HCT116 (cell line): ENCODE measurements at regions not wholly inside any gene's neighbourhood (a gene's known extent, or its start where the extent isn't known, plus 50 kb on each side); places are given as distances from the start of the nearest gene placed in this dataset.

Experiments
- ATAC-seq: fragments of 200-7000 bp; cut with Tn5 transposase; 2 replicates; pipeline ENCODE4 v1.9.1; 2020; ENCODE audit warnings: mild to moderate bottlenecking, moderate library complexity
- BruUV-seq: library from RNA; stranded (reverse); fragments of 400-500 nt; replicated peaks from 2 replicates; lab custom pipeline; 2021; lab: Mats Ljungman, UMichigan
- CTCF ChIA-PET: fragments of 300-600 bp; sonication (Branson Sonifier 250); formaldehyde crosslinking; loops from one replicate; lab custom pipeline; 2021; ENCODE audit warnings: antibody characterized with exemption; lab: Charles Lee
- POLR2A ChIA-PET: fragments of 300-600, 350-600 bp; sonication (Branson Sonifier 250); formaldehyde crosslinking; loops from one replicate; lab custom pipeline; 2021; ENCODE audit warnings: antibody characterized with exemption; lab: Charles Lee
- RAD21 ChIA-PET, 2 experiments: fragments of 300-600 bp; sonication (Branson Sonifier 250); formaldehyde crosslinking; loops; one replicate each; lab custom pipeline; 2023; ENCODE audit warnings: low total read pairs in 2 of 2; ENCODE audit not compliant: uncharacterized antibody in 2 of 2, unreplicated experiment in 2 of 2, low non-redundant PET in 1 of 2; lab: Charles Lee
- DNase-seq: peaks from one replicate; pipeline ENCODE4 v3.0.0-alpha.2; 2010; ENCODE audit warnings: low read depth, low spot score
- H2AFZ ChIP-seq: fragments of 200-600 bp; shearing (Covaris generic), sonication (generic); 2 replicates; pipeline ENCODE4 v1.6.1; 2017; ENCODE audit warnings: low read depth, mixed run types, mixed read lengths, antibody characterized with exemption, low read length; ENCODE audit not compliant: poor library complexity, severe bottlenecking
- H3K27ac ChIP-seq: 2 replicates; pipeline ENCODE4 v1.5.1; 2012; ENCODE audit warnings: low read depth, low read length
- H3K27me3 ChIP-seq: fragments of 200-600 bp; sonication (generic); 2 replicates; pipeline ENCODE4 v1.6.1; 2016; ENCODE audit warnings: mixed run types, low read length, mixed read lengths; ENCODE audit not compliant: insufficient read depth
- H3K36me3 ChIP-seq, 2 experiments: fragments of 200-500 bp in 1 of 2; fragments of 200-600 bp in 1 of 2; sonication (Bioruptor generic) in 1 of 2; sonication (generic) in 1 of 2; 2 replicates each; pipeline versions ENCODE4 v1.5.1 to v1.6.1; 2014 to 2016; ENCODE audit warnings: low read length in 2 of 2, inconsistent platforms in 1 of 2, mixed read lengths in 1 of 2, mixed run types in 1 of 2; ENCODE audit not compliant: insufficient read depth in 2 of 2, control insufficient read depth in 1 of 2
- H3K4me1 ChIP-seq, 2 experiments: fragments of 200-600 bp in 1 of 2; sonication (generic) in 1 of 2; 2 replicates each; pipeline versions ENCODE4 v1.5.1 to v1.6.1; 2012 to 2017; ENCODE audit warnings: low read length in 2 of 2, inconsistent platforms in 1 of 2, mild to moderate bottlenecking in 1 of 2, mixed read lengths in 1 of 2, mixed run types in 1 of 2, moderate library complexity in 1 of 2; ENCODE audit not compliant: insufficient read depth in 2 of 2, control insufficient read depth in 1 of 2
- H3K4me2 ChIP-seq: fragments of 200-600 bp; sonication (generic); 2 replicates; pipeline ENCODE4 v1.6.1; 2017; ENCODE audit warnings: mixed run types, low read length, mixed read lengths
- H3K4me3 ChIP-seq, 2 experiments: fragments of 200-600 bp in 1 of 2; sonication (generic) in 1 of 2; replicated peaks in 1 of 2; 2 replicates each; pipeline ENCODE4 v1.5.1; 2011 to 2016; ENCODE audit warnings: low read length in 2 of 2, control low read depth in 1 of 2, low read depth in 1 of 2, mild to moderate bottlenecking in 1 of 2, mixed read lengths in 1 of 2, mixed run types in 1 of 2
- H3K79me2 ChIP-seq: fragments of 200-600 bp; sonication (generic); 2 replicates; pipeline ENCODE4 v1.6.1; 2017; ENCODE audit warnings: mild to moderate bottlenecking, mixed run types, low read length, moderate library complexity, mixed read lengths; ENCODE audit not compliant: insufficient read depth
- H3K9ac ChIP-seq: fragments of 200-600 bp; sonication (generic); 2 replicates; pipeline ENCODE4 v1.6.1; 2016; ENCODE audit warnings: low read length, mixed read lengths
- H3K9me2 ChIP-seq: fragments of 200-600 bp; sonication (generic), shearing (Covaris generic); 2 replicates; pipeline ENCODE4 v1.6.1; 2017; ENCODE audit warnings: mixed run types, mild to moderate bottlenecking, moderate library complexity; ENCODE audit not compliant: insufficient read depth
- H3K9me3 ChIP-seq, 2 experiments: fragments of 200-500 bp in 1 of 2; fragments of 200-600 bp in 1 of 2; sonication (Bioruptor generic) in 1 of 2; sonication (generic) in 1 of 2; 2 replicates each; pipeline ENCODE4 v1.6.1; 2014 to 2017; ENCODE audit warnings: low read length in 2 of 2, mixed read lengths in 2 of 2, inconsistent platforms in 1 of 2, low read depth in 1 of 2, mild to moderate bottlenecking in 1 of 2, mixed run types in 1 of 2, moderate library complexity in 1 of 2; ENCODE audit not compliant: control insufficient read depth in 1 of 2, insufficient read depth in 1 of 2
- H4K20me1 ChIP-seq: fragments of 200-600 bp; sonication (generic), shearing (Covaris generic); 2 replicates; pipeline ENCODE4 v1.6.1; 2017; ENCODE audit warnings: mixed run types, mild to moderate bottlenecking, moderate library complexity; ENCODE audit not compliant: insufficient read depth
- ATF3 ChIP-seq: IDR thresholded peaks from 2 replicates; pipeline ENCODE4 v1.6.1; 2012
- CBX3 ChIP-seq: IDR thresholded peaks from 2 replicates; pipeline ENCODE4 v1.6.1; 2012; ENCODE audit warnings: low read depth
- CTCF ChIP-seq, 3 experiments: fragments of 200-600 bp in 1 of 3; sonication (generic) in 1 of 3; IDR thresholded peaks in 2 of 3; conservative IDR thresholded peaks in 1 of 3; 2 replicates each; pipeline ENCODE4 v1.5.1; 2012 to 2017; ENCODE audit warnings: low read depth in 2 of 3, low read length in 2 of 3, antibody characterized with exemption in 1 of 3, borderline replicate concordance in 1 of 3, control low read depth in 1 of 3, mild to moderate bottlenecking in 1 of 3, mixed read lengths in 1 of 3, mixed run types in 1 of 3, moderate library complexity in 1 of 3; ENCODE audit not compliant: insufficient read depth in 1 of 3
- EGR1 ChIP-seq: IDR thresholded peaks from 2 replicates; pipeline ENCODE4 v1.6.1; 2012; ENCODE audit warnings: low read depth
- EZH2 ChIP-seq: fragments of 200-600 bp; sonication (generic); IDR thresholded peaks from 2 replicates; pipeline ENCODE4 v1.6.1; 2017; ENCODE audit warnings: antibody characterized with exemption, mixed run types
- FOSL1 ChIP-seq: IDR thresholded peaks from 2 replicates; pipeline ENCODE4 v1.6.1; 2012; ENCODE audit warnings: low read depth
- JUND ChIP-seq: IDR thresholded peaks from 2 replicates; pipeline ENCODE4 v1.6.1; 2012
- POLR2A ChIP-seq: IDR thresholded peaks from 2 replicates; pipeline ENCODE4 v1.7.0; 2011; ENCODE audit warnings: borderline replicate concordance; ENCODE audit not compliant: insufficient read depth, insufficient read length; ENCODE audit errors: extremely low read depth
- RAD21 ChIP-seq: IDR thresholded peaks from 2 replicates; pipeline ENCODE4 v1.6.1; 2012; ENCODE audit warnings: low read depth, mild to moderate bottlenecking
- SIN3A ChIP-seq: IDR thresholded peaks from 2 replicates; pipeline ENCODE4 v1.6.1; 2012; ENCODE audit warnings: low read depth
- YY1 ChIP-seq: IDR thresholded peaks from 2 replicates; pipeline ENCODE4 v1.6.1; 2011; ENCODE audit warnings: low read length, low read depth, moderate library complexity, mild to moderate bottlenecking; ENCODE audit not compliant: insufficient replicate concordance; ENCODE audit errors: extremely low read depth
- ZNF274 ChIP-seq: fragments of 200-500 bp; sonication (Bioruptor generic); IDR thresholded peaks from 2 replicates; pipeline ENCODE4 v1.6.1; 2014; ENCODE audit warnings: mild to moderate bottlenecking, low read depth, low read length, inconsistent platforms
- intact Hi-C: fragments of 100-400 bp; cut with micrococcal nuclease; formaldehyde crosslinking; loops from 2 replicates; pipeline ENCODE4 v1.10.0; 2022

GRCh38 chr5:92909602-92909962 is 671.4 kb downstream of the NR2F1-AS1 start:
- Histone ChIP-seq H3K4me1 (peaks cover 26 to 36% of the 10 kb centered on the region in 2 experiments), H3K27ac (peak overlapping the region; percentile 68), H3K9me2 (no peaks in the 10 kb centered on the region; the same call in 1 of the 2 replicates), H3K79me2 (no peaks in the 10 kb centered on the region), H3K4me3 (no peak overlapping the region), H2AFZ (no peak overlapping the region), H3K9ac (no peak overlapping the region), H3K9me3 (no peaks in the 10 kb centered on the region), H3K4me2 (no peak overlapping the region), H4K20me1 (no peaks in the 10 kb centered on the region), H3K27me3 (no peaks in the 10 kb centered on the region), H3K36me3 (no peaks in the 10 kb centered on the region)
- DNase-seq = no peak
- ChIA-PET POLR2A (no interaction called here), RAD21 (interaction anchor here (0.7 to 1.4 kb wide), 5 partner anchors 182 to 892 kb away, joined by 3 to 4 read pairs (median 3); no protein-coding TSS in a partner anchor), CTCF (interaction anchor here (0.6 to 1.8 kb wide), 13 partner anchors 9 to 1267 kb away, joined by 3 to 11 read pairs (median 4); no protein-coding TSS in a partner anchor)
- peak; percentile 82 for ATAC-seq
- TF ChIP-seq RAD21 = peak; percentile 60
- no peak for TF ChIP-seq EZH2
- TF ChIP-seq CTCF (IDR thresholded peaks at IDR 0.05 in 2 of 3, conservative IDR thresholded peaks at IDR 0.05 in 1 of 3; ENCODE audit: borderline replicate concordance in 1 of 3, insufficient read depth in 1 of 3, low read depth in 2 of 3, low read length in 2 of 3) = peak; percentile 41 to 76 (median 73); a peak in 5 of 6 replicates
- intact Hi-C loops = loop anchor here (5.0 to 10.0 kb wide), 3 partner anchors 343 to 775 kb away; partner anchors contain the start of genes NR2F1 and NR2F1-AS1
- no TSS peak for BruUV-seq

- H3K36me3 ChIP-seq = no peaks in the 10 kb centered on the region
- H3K27me3 ChIP-seq = no peaks in the 10 kb centered on the region
- no peaks in the 10 kb centered on the region; the same call in 1 of the 2 replicates for H3K9me2 ChIP-seq
- peak overlapping the region; percentile 68 for H3K27ac ChIP-seq
- BruUV-seq = no TSS peak
- no peak for TF ChIP-seq CBX3
- no peak for TF ChIP-seq RAD21
- TF ChIP-seq ZNF274 = no peak
- no peak for TF ChIP-seq SIN3A
- no peak for TF ChIP-seq FOSL1
- no peak for TF ChIP-seq YY1
- no peak for TF ChIP-seq JUND
- TF ChIP-seq POLR2A = no peak
- TF ChIP-seq ATF3 = no peak
- no peak for TF ChIP-seq EGR1
- peak overlapping the region; percentile 41 for H2AFZ ChIP-seq
- no peak overlapping the region for H3K9ac ChIP-seq
- peak; percentile 23; the same call in 1 of the 2 replicates for ATAC-seq
- H4K20me1 ChIP-seq = no peaks in the 10 kb centered on the region
- ChIA-PET RAD21 (interaction anchor here (0.7 to 1.4 kb wide), 6 partner anchors 183 to 892 kb away, joined by 3 to 4 read pairs (median 3); no protein-coding TSS in a partner anchor), POLR2A (no interaction called here), CTCF (interaction anchor here (0.6 to 1.8 kb wide), 13 partner anchors 9 to 1267 kb away, joined by 3 to 11 read pairs (median 4); no protein-coding TSS in a partner anchor)
- intact Hi-C loops = loop anchor here (5.0 to 10.0 kb wide), 3 partner anchors 343 to 776 kb away; partner anchors contain the start of genes NR2F1 and NR2F1-AS1
- peaks cover 26 to 36% of the 10 kb centered on the region in 2 experiments for H3K4me1 ChIP-seq
- no peak overlapping the region for H3K4me3 ChIP-seq
- no peaks in the 10 kb centered on the region for H3K9me3 ChIP-seq
- no peaks in the 10 kb centered on the region for H3K79me2 ChIP-seq
- H3K4me2 ChIP-seq = peak overlapping the region; percentile 3; the same call in 1 of the 2 replicates
- DNase-seq = no peak
These were observed 671.9 kb downstream of the NR2F1-AS1 start for GRCh38 chr5:92908952-92909601.
